ENCODE measurements at regions not wholly inside any gene's neighbourhood (a gene's known extent, or its start where the extent isn't known, plus 50 kb on each side); places are given as distances from the start of the nearest gene placed in this dataset.

DNA sequence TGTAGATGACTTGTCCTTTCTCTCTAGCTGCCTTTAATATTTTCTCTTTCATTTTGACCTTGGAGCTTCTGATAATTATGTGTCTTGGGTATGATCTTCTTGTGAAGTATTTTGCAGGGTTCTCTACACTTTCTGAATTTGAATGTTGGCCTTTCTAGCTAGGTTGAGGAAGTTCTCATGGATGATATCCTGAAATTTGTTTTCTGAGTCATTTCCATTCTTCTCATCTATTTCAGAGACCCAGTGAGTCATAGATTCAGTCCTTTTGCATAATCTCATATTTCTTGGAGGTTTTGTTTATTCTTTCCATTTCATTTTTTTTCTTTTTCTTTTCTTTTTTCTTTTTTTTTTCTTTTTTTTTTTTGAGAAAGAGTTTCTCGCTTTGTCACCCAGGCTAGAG is 585.7 kb upstream of the PABPC4L start:
- TF ChIP-seq FOXM1 (IDR thresholded peaks at IDR 0.05; ENCODE audit: borderline replicate concordance) (no peak), FOXA1 (IDR thresholded peaks at IDR 0.05) (no peak), SUZ12 (IDR thresholded peaks at IDR 0.05) (no peak)
